ENCODE measurements at regions not wholly inside any gene's neighbourhood (a gene's known extent, or its start where the extent isn't known, plus 50 kb on each side); places are given as distances from the start of the nearest gene placed in this dataset.

- H3K27ac ChIP-seq (ENCODE audit: poor library complexity, severe bottlenecking): no peak overlapping the region
Measured at GRCh38 chr4:165597581-165598480, 219.0 kb downstream of the CPE start.

GRCh38 chr4:165600959-165601683 lies 222.3 kb downstream of the CPE start:
- Histone ChIP-seq H3K27ac (ENCODE audit: poor library complexity, severe bottlenecking) (no peak overlapping the region), H3K27me3 (ENCODE audit: insufficient read depth, poor library complexity, severe bottlenecking) (no peaks in the 10 kb centered on the region), H3K4me1 (ENCODE audit: insufficient read depth, poor library complexity, severe bottlenecking) (no peaks in the 10 kb centered on the region), H3K4me3 (ENCODE audit: severe bottlenecking) (no peak overlapping the region), H3K36me3 (ENCODE audit: low read depth) (no peaks in the 10 kb centered on the region), H3K9me3 (ENCODE audit: severe bottlenecking) (no peaks in the 10 kb centered on the region)
- DNase-seq (ENCODE audit: low spot score) (no peak), ATAC-seq (ENCODE audit: low read depth) (no peak)
- TF ChIP-seq CTCF (IDR thresholded peaks at IDR 0.05; ENCODE audit: poor library complexity, severe bottlenecking): no peak

More at GRCh38 chr4:165597581-165598480, 219.0 kb downstream of the CPE start:
- ATAC-seq (ENCODE audit: low read depth) (no peak), DNase-seq (ENCODE audit: low spot score) (no peak)
- H3K4me3 ChIP-seq (ENCODE audit: severe bottlenecking): no peak overlapping the region
- H3K4me1 ChIP-seq (ENCODE audit: insufficient read depth, poor library complexity, severe bottlenecking): no peaks in the 10 kb centered on the region
- no peaks in the 10 kb centered on the region for H3K9me3 ChIP-seq (ENCODE audit: severe bottlenecking)
- no peak for TF ChIP-seq CTCF (IDR thresholded peaks at IDR 0.05; ENCODE audit: poor library complexity, severe bottlenecking)
- H3K27me3 ChIP-seq (ENCODE audit: insufficient read depth, poor library complexity, severe bottlenecking): no peaks in the 10 kb centered on the region
- H3K36me3 ChIP-seq (ENCODE audit: low read depth): no peaks in the 10 kb centered on the region

DNA sequence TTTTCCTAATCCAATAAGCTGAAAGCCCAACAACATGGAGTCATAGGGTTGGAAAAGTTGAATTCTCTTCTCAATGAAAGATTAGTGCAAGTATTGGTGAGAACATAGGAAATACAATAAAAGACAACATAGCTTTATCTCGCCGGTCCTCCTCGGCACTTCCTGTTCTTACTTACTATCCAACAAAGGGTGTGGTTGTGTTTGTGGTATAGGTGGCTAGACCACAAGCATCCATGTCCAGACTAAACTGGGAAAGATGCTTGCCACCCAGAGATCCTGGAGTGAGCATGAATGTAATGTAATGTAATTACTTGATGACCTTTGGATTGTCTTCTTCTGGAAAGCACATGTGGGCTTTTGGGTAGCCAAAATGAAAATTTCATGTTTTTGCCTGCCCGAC lies 223.8 kb downstream of the CPE start:
- ATAC-seq (ENCODE audit: low read depth) (no peak), DNase-seq (ENCODE audit: low spot score) (no peak)
- Histone ChIP-seq H3K27me3 (ENCODE audit: insufficient read depth, poor library complexity, severe bottlenecking) (no peaks in the 10 kb centered on the region), H3K4me1 (ENCODE audit: insufficient read depth, poor library complexity, severe bottlenecking) (no peaks in the 10 kb centered on the region), H3K36me3 (ENCODE audit: low read depth) (no peaks in the 10 kb centered on the region), H3K27ac (ENCODE audit: poor library complexity, severe bottlenecking) (no peak overlapping the region), H3K9me3 (ENCODE audit: severe bottlenecking) (no peaks in the 10 kb centered on the region), H3K4me3 (ENCODE audit: severe bottlenecking) (no peak overlapping the region)
- no peak for TF ChIP-seq CTCF (IDR thresholded peaks at IDR 0.05; ENCODE audit: poor library complexity, severe bottlenecking)

- Histone ChIP-seq H3K9me3 (ENCODE audit: severe bottlenecking) (no peaks in the 10 kb centered on the region), H3K4me1 (ENCODE audit: insufficient read depth, poor library complexity, severe bottlenecking) (no peaks in the 10 kb centered on the region), H3K27ac (ENCODE audit: poor library complexity, severe bottlenecking) (no peak overlapping the region), H3K4me3 (ENCODE audit: severe bottlenecking) (no peak overlapping the region), H3K36me3 (ENCODE audit: low read depth) (no peaks in the 10 kb centered on the region), H3K27me3 (ENCODE audit: insufficient read depth, poor library complexity, severe bottlenecking) (no peaks in the 10 kb centered on the region)
- ATAC-seq (ENCODE audit: low read depth): no peak
- no peak for TF ChIP-seq CTCF (IDR thresholded peaks at IDR 0.05; ENCODE audit: poor library complexity, severe bottlenecking)
- no peak for DNase-seq (ENCODE audit: low spot score)
Measured at GRCh38 chr4:165604181-165604580, 225.4 kb downstream of the CPE start.

Measured in RWPE2 (cell line).